ENCODE measurements at regions not wholly inside any gene's neighbourhood (a gene's known extent, or its start where the extent isn't known, plus 50 kb on each side); places are given as distances from the start of the nearest gene placed in this dataset.

DNA sequence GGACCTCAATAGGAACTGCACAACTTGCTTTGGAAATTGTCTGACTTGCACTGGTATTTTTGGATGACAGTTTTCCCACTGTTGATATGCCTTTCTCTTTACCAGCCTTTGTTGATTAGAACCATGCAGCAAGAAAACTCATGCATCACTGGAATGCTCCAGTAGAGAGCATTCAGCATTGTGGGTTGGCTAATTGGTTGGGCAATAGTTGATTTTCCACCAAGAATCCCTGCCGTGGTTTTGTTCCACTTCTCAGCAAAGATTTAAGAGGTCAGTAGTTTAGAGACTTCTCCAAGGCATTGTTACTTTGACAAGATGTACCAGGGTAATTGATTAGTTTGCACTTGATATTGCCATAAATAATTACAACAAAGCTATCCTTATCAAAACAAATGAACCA lies 260.0 kb downstream of the DHX35 start:
- Histone ChIP-seq H3K27me3 (ENCODE audit: control insufficient read depth, insufficient read depth, low read length) (peaks cover 2% of the 10 kb centered on the region), H3K4me1 (ENCODE audit: control insufficient read depth, insufficient read depth, low read length) (no peaks in the 10 kb centered on the region), H3K9me3 (ENCODE audit: control insufficient read depth, insufficient read depth, low read length) (no peaks in the 10 kb centered on the region), H3K36me3 (ENCODE audit: control insufficient read depth, insufficient read depth, low read length) (no peaks in the 10 kb centered on the region), H3K4me3 (ENCODE audit: low read depth, low read length) (no peak overlapping the region), H3K9ac (ENCODE audit: low read depth, low read length) (no peak overlapping the region)

DNA sequence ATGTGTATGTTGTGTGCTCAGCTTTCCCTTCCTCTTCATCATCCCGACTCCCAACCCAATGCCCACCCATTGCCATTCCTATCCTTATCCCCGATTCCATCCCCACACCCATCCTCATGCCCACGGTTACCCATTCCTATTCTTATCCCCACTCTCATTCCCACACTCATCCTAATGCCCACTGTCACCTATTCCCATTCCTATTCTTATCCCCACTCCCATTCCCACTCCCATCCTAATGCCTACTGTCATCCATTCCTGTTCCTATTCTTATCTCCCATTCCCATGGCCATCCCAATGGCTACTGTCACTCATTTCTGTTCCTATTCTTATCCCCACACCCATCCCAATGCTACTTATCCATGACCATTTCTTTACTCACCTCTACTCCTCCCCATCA lies 254.1 kb downstream of the DHX35 start:
- Histone ChIP-seq H3K9ac (ENCODE audit: low read depth, low read length) (no peak overlapping the region), H3K9me3 (ENCODE audit: control insufficient read depth, insufficient read depth, low read length) (no peaks in the 10 kb centered on the region), H3K27me3 (ENCODE audit: control insufficient read depth, insufficient read depth, low read length) (peaks cover 27% of the 10 kb centered on the region), H3K4me1 (ENCODE audit: control insufficient read depth, insufficient read depth, low read length) (no peaks in the 10 kb centered on the region), H3K36me3 (ENCODE audit: control insufficient read depth, insufficient read depth, low read length) (no peaks in the 10 kb centered on the region), H3K4me3 (ENCODE audit: low read depth, low read length) (no peak overlapping the region)

DNA sequence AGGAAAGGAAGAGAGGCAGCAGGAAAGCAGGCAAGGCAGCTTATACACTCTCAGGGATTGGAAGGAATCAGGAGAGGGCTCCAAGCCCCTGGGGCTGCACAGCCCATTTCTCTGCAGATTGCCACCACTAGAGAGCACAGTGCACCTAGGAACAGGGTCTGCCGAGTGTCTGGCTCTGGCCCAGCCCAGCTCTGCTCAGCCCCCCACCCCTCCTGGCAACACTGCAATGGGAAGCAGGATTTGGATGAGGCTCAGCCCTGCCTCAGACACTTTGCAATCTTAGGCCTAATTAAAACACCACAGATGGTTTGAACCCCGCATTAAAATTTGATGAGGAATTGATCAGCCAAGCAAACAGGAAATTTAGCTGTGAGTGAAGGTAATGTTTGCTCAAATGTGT lies 252.7 kb downstream of the DHX35 start:
- no peaks in the 10 kb centered on the region for H3K9me3 ChIP-seq (ENCODE audit: control insufficient read depth, insufficient read depth, low read length)
- no peak overlapping the region for H3K9ac ChIP-seq (ENCODE audit: low read depth, low read length)
- no peaks in the 10 kb centered on the region for H3K4me1 ChIP-seq (ENCODE audit: control insufficient read depth, insufficient read depth, low read length)
- no peak overlapping the region for H3K4me3 ChIP-seq (ENCODE audit: low read depth, low read length)
- H3K27me3 ChIP-seq (ENCODE audit: control insufficient read depth, insufficient read depth, low read length) = peaks cover 40% of the 10 kb centered on the region
- no peaks in the 10 kb centered on the region for H3K36me3 ChIP-seq (ENCODE audit: control insufficient read depth, insufficient read depth, low read length)

DNA sequence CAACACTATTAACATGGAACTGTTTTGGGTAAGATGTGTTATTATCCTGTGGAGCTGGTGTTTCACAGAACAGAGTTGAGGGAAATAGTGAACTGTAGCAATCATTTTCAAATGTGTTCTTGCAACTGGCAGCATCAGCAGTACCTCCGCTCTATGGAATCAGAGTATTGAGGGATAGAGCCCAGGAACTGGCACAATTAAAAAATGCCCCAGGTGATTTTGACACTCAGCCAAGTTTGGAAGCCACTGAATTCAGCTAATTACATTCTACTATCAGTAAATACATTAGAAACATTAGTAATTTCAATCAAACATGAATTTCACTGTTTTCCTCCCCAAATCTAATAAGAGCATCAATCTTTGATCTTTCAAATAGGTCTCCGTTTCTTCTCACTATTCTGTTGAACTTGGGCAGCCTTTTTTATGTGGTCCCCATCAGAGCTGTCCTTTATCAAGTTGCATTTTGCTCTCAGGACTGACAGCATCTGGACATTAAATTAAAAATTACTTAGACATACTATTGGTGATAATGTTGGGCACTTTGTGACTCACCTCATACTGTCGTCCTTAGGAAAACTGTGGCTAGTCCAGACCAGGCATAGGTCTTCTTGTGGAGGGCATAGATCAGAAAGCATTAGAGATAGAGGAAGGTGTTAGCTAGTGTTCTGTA lies 251.5 kb downstream of the DHX35 start:
- Histone ChIP-seq H3K9me3 (ENCODE audit: control insufficient read depth, insufficient read depth, low read length) (no peaks in the 10 kb centered on the region), H3K27me3 (ENCODE audit: control insufficient read depth, insufficient read depth, low read length) (peaks cover 51% of the 10 kb centered on the region), H3K4me1 (ENCODE audit: control insufficient read depth, insufficient read depth, low read length) (no peaks in the 10 kb centered on the region)

DNA sequence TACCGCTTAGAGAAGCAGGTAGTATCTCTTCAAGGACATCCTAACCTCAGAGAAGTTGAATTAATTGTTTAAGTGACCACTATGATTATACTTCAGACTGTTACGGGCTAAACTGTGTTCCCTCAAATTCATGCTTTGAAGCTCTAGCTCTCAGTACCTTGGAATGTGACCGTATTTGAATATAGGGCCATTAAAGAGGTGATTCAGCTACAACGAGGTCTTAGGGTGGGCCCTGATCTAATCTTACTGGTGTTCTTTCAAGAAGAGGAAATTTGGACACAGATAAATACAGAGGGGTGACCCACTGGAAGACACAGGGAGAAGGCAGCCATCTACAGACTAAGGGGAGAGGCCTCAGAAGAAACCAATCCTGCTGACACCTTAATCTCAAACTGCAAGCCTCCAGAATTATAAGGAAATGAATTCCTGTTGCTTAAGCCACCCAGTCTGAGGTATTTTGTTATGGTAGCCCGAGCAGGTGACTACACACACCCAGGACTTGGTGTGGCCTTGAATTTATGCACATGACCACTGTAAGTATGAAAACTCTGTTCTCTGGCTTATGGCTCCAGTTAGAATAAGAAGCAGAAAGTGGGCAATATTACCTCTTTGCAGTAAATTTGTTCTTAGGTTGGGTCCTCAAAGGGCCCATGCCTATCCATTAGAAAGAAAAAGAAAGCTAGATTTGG lies 249.1 kb downstream of the DHX35 start:
- Histone ChIP-seq H3K36me3 (ENCODE audit: control insufficient read depth, insufficient read depth, low read length) (no peaks in the 10 kb centered on the region), H3K27me3 (ENCODE audit: control insufficient read depth, insufficient read depth, low read length) (peaks cover 50% of the 10 kb centered on the region), H3K9me3 (ENCODE audit: control insufficient read depth, insufficient read depth, low read length) (no peaks in the 10 kb centered on the region), H3K4me3 (ENCODE audit: low read depth, low read length) (no peak overlapping the region), H3K4me1 (ENCODE audit: control insufficient read depth, insufficient read depth, low read length) (no peaks in the 10 kb centered on the region), H3K9ac (ENCODE audit: low read depth, low read length) (no peak overlapping the region)

More for the DNA sequence above, 251.5 kb downstream of the DHX35 start:
- H3K4me3 ChIP-seq (ENCODE audit: low read depth, low read length) = no peak overlapping the region
- H3K36me3 ChIP-seq (ENCODE audit: control insufficient read depth, insufficient read depth, low read length) = no peaks in the 10 kb centered on the region
- H3K9ac ChIP-seq (ENCODE audit: low read depth, low read length) = no peak overlapping the region

DNA sequence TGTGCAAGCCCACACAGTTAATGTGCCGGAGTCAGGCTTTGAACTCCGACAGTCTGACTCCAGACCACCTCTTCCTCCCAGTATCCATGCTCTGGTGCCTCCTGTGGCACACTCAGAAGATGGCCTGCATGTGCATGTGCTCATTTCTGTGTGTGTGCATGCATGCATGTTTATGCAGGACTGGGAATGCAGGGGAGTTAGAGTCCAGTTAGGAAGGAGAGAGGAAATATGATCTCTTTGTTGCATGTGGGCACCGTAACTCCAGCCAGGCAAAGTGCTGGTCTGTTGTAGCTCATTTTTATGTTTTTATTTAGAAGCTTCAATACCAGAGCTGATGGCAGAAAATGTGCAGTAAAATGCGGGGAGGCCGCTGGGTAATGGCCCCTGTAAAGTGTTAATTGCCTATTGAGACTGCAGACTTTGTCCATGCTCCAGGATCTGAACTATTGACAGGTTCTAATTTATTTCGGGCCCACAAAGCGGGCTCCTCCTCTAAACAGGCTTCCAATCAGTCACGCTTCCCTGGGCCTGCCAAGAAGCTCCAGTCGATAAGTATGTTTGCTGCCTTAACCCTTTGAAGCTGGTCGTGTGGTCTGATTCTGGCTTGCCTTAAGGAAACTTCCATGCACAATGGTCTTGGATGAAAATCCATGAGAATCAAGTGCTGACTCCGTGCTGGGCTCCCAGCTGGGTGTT lies 248.3 kb downstream of the DHX35 start:
- Histone ChIP-seq H3K4me3 (ENCODE audit: low read depth, low read length) (no peak overlapping the region), H3K36me3 (ENCODE audit: control insufficient read depth, insufficient read depth, low read length) (no peaks in the 10 kb centered on the region), H3K27me3 (ENCODE audit: control insufficient read depth, insufficient read depth, low read length) (peaks cover 49% of the 10 kb centered on the region), H3K4me1 (ENCODE audit: control insufficient read depth, insufficient read depth, low read length) (no peaks in the 10 kb centered on the region), H3K9ac (ENCODE audit: low read depth, low read length) (no peak overlapping the region), H3K9me3 (ENCODE audit: control insufficient read depth, insufficient read depth, low read length) (no peaks in the 10 kb centered on the region)

DNA sequence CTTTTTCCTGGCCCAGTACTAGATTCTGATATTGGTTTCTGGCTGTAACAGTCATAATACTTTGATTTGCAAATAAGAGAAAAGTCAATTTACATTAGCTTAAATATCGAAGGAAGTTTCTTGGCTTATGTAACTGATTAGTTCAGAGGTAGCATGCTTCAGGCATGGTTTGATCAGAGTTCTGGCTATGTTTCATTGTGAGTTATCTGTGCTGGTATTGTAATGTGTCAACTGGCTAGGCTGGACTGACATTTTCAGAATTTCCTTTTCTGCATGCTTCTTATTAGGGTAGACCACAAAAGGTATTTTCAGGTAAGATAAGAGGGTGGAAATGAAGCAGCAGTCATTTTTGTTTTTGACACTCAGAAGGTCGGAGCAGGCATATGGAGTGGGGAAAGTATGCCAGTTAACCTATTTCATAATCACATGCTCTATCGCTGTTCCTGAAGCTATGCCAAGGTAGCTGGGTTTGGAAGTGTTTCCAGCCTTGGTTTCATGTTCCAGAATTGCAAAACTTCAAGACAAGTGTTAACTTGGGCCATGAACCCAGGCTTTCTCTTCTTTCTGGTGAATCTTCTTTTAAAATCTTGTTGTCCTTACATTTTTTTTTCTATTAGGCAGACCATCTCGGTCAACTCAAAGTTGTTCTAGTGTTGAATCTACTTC lies 244.9 kb downstream of the DHX35 start:
- Histone ChIP-seq H3K4me3 (ENCODE audit: low read depth, low read length) (no peak overlapping the region), H3K9me3 (ENCODE audit: control insufficient read depth, insufficient read depth, low read length) (no peaks in the 10 kb centered on the region), H3K4me1 (ENCODE audit: control insufficient read depth, insufficient read depth, low read length) (no peaks in the 10 kb centered on the region), H3K27me3 (ENCODE audit: control insufficient read depth, insufficient read depth, low read length) (peaks cover 31% of the 10 kb centered on the region), H3K36me3 (ENCODE audit: control insufficient read depth, insufficient read depth, low read length) (no peaks in the 10 kb centered on the region), H3K9ac (ENCODE audit: low read depth, low read length) (no peak overlapping the region)

DNA sequence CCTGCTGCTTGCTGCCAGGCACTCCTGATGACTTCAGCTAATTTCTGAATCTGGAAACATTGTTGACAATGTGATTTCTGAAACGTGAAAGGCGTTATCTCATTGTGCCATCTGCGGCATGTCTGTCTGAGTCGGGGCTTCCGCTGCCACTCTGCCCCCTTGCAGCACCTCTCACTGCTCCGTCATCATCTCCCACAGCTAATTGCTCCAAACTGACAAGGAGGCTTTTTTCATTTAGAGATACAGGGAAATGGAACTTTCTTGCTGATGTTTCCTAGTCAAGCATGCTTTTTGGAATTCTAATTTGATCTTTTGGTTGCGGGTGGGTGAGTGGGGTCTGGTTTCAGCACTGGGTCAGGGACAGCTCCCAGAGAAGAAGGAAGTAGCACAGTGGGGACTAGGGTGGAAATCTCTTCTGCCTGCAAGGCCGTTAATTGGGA lies 233.5 kb downstream of the DHX35 start:
- no peaks in the 10 kb centered on the region for H3K36me3 ChIP-seq (ENCODE audit: control insufficient read depth, insufficient read depth, low read length)
- no peak overlapping the region for H3K9ac ChIP-seq (ENCODE audit: low read depth, low read length)
- peaks cover 3% of the 10 kb centered on the region for H3K4me1 ChIP-seq (ENCODE audit: control insufficient read depth, insufficient read depth, low read length)
- H3K27me3 ChIP-seq (ENCODE audit: control insufficient read depth, insufficient read depth, low read length) = no peaks in the 10 kb centered on the region
- no peak overlapping the region for H3K4me3 ChIP-seq (ENCODE audit: low read depth, low read length)
- no peaks in the 10 kb centered on the region for H3K9me3 ChIP-seq (ENCODE audit: control insufficient read depth, insufficient read depth, low read length)

DNA sequence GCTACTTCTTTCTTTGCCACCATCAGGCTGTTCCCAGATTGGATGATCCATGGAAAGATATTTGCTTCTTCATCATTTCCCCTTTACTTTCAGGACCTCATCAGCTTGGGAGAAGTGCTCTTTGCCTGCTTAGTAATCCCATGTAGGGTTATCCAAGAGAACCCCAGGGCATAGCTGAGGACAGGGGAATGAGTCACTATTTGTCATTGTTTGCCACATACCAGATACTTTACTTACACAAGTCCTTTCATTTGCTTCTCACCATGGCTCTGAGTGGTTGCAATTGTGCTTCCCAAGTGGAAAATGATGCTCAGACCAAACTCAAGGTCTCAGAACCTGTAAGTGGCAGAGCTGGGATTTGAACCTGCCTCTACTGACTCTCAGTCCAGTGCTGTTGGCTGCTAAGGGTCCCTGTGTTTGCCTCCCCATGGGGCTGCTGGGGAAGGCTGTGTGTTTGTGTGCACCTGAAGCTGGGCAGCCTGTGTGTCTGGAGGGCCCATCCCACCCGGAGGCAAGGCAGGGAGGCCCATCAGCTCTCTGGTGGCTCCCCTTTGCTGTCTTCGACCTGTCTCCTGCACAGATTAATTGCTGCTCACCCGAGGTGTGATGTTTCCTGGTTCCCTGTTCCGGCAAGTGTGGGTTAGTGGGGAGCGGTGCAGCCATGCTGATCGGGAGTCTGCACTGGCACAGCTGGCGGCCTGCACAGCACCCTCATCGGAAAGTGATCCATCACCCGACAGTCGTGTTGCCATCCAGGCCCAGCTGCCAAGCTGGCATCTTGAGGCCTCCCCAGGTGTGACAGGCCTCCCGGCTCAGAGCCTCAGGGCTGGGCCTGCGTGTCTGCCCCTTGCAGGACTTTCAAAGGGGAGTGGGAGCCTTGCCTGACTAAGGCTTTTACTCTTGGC lies 228.8 kb downstream of the DHX35 start:
- H3K9ac ChIP-seq (ENCODE audit: low read depth, low read length) = no peak overlapping the region
- H3K4me1 ChIP-seq (ENCODE audit: control insufficient read depth, insufficient read depth, low read length) = peaks cover 3% of the 10 kb centered on the region
- H3K9me3 ChIP-seq (ENCODE audit: control insufficient read depth, insufficient read depth, low read length) = no peaks in the 10 kb centered on the region
- H3K27me3 ChIP-seq (ENCODE audit: control insufficient read depth, insufficient read depth, low read length) = no peaks in the 10 kb centered on the region
- H3K4me3 ChIP-seq (ENCODE audit: low read depth, low read length) = no peak overlapping the region
- H3K36me3 ChIP-seq (ENCODE audit: control insufficient read depth, insufficient read depth, low read length) = no peaks in the 10 kb centered on the region

DNA sequence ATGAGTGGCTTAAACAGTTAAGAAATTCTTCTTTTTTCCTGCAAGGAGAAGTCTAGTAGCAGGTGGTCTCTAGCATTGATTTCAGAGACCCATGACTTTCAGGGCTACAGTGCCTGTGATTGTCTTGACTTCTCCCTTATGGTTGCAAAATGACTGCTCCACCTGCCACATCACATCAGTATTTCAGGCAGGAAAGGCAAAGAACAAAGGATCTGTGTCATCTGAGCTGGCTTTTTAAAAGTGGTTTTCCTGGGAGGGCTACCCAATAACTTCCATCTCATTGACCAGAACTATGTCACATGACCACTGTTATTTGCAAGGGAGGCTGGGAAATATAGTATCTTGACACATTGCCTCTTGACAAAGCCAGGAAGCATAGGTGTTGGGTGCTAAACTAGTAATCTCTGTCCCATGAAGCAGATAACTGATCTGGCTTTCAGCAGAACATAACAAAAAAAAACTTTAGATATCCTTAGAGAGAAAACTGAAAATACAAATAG lies 226.2 kb downstream of the DHX35 start:
- Histone ChIP-seq H3K36me3 (ENCODE audit: control insufficient read depth, insufficient read depth, low read length) (no peaks in the 10 kb centered on the region), H3K27me3 (ENCODE audit: control insufficient read depth, insufficient read depth, low read length) (no peaks in the 10 kb centered on the region), H3K4me3 (ENCODE audit: low read depth, low read length) (no peak overlapping the region), H3K4me1 (ENCODE audit: control insufficient read depth, insufficient read depth, low read length) (peaks cover 3% of the 10 kb centered on the region), H3K9ac (ENCODE audit: low read depth, low read length) (no peak overlapping the region), H3K9me3 (ENCODE audit: control insufficient read depth, insufficient read depth, low read length) (no peaks in the 10 kb centered on the region)

DNA sequence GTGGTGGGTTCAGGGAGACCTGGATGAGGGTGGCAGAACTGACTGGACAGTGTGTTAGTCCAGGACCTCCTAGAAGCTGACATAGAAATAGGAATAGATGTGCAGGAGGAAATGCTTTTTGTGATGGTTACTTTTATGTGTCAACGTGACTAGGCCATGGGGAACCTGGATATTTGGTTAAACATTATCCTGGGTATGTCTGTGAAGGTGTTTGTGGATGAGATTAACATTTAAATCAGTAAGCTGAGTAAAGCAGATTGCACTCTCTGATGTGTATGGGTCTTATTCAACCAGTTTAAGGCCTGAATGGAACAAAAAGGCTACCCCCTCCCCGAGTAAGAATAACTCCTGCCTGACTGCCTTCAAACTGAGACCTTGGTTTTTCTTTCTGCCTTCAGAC lies 219.3 kb downstream of the DHX35 start:
- no peaks in the 10 kb centered on the region for H3K9me3 ChIP-seq (ENCODE audit: control insufficient read depth, insufficient read depth, low read length)
- no peak overlapping the region for H3K4me3 ChIP-seq (ENCODE audit: low read depth, low read length)
- H3K9ac ChIP-seq (ENCODE audit: low read depth, low read length) = no peak overlapping the region
- no peaks in the 10 kb centered on the region for H3K36me3 ChIP-seq (ENCODE audit: control insufficient read depth, insufficient read depth, low read length)
- H3K27me3 ChIP-seq (ENCODE audit: control insufficient read depth, insufficient read depth, low read length) = no peaks in the 10 kb centered on the region
- H3K4me1 ChIP-seq (ENCODE audit: control insufficient read depth, insufficient read depth, low read length) = no peaks in the 10 kb centered on the region
